Gastrocnemius medialis (tissue), 4 donors: ENCODE measurements at regions not wholly inside any gene's neighbourhood (a gene's known extent, or its start where the extent isn't known, plus 50 kb on each side); places are given as distances from the start of the nearest gene placed in this dataset.

Source experiments
- ATAC-seq, 2 donors: fragments of 150-250 bp; one replicate each; pipeline ENCODE4 v1.9.1; 2016
- DNase-seq, 2 donors: peaks; one replicate each; pipeline ENCODE4 v3.0.0-alpha.2; 2019
- H3K27ac ChIP-seq, 4 donors: fragments of 200-600 bp; sonication (generic); 1 replicate in 1 of 4; 2 replicates in 3 of 4; pipeline ENCODE4 v1.5.1; 2016 to 2018; ENCODE audit warnings: mild to moderate bottlenecking in 2 of 4, moderate library complexity in 1 of 4
- H3K27me3 ChIP-seq, 3 donors: fragments of 200-600 bp; sonication (generic) in 2 of 3; 1 replicate in 1 of 3; 2 replicates in 2 of 3; pipeline versions ENCODE4 v1.5.1 to v1.6.0; 2016 to 2019; ENCODE audit warnings: mild to moderate bottlenecking in 1 of 3, moderate library complexity in 1 of 3
- H3K36me3 ChIP-seq, 2 donors: fragments of 200-600 bp; sonication (generic) in 1 of 2; one replicate each; pipeline ENCODE4 v1.5.1; 2017 to 2018
- H3K4me1 ChIP-seq, 2 donors: fragments of 200-600 bp; sonication (generic) in 1 of 2; one replicate each; pipeline ENCODE4 v1.5.1; 2016 to 2017; ENCODE audit warnings: mild to moderate bottlenecking in 2 of 2
- H3K4me3 ChIP-seq, 4 donors: fragments of 200-600 bp; sonication (generic) in 3 of 4; 1 replicate in 1 of 4; 2 replicates in 3 of 4; pipeline ENCODE4 v1.5.1; 2016 to 2019; ENCODE audit warnings: mild to moderate bottlenecking in 2 of 4
- H3K9me3 ChIP-seq, 3 donors: fragments of 200-600 bp; sonication (generic) in 2 of 3; 1 replicate in 1 of 3; 2 replicates in 2 of 3; pipeline ENCODE4 v1.5.1; 2016 to 2019
- POLR2A ChIP-seq, 2 donors: fragments of 450-650 bp; IDR thresholded peaks; one replicate each; pipeline ENCODE4 v1.6.1; 2017; ENCODE audit warnings: antibody characterized with exemption in 2 of 2, mild to moderate bottlenecking in 2 of 2, moderate library complexity in 2 of 2
- in situ Hi-C, 4 donors: fragments of 200-750 bp; cut with MboI; loops; one replicate each; pipeline versions ENCODE4 v1.15.0 to v1.8.0; 2017; ENCODE audit warnings: low sequenced_read_pairs in 4 of 4
- intact Hi-C: fragments of 100-400 bp; cut with DNase I; formaldehyde crosslinking; loops from one replicate; pipeline ENCODE4 v1.15.1; 2023; ENCODE audit warnings: low total_unique reads
- TF ChIP-seq, protein P1 (sequence below), 5 experiments: fragments of 450-650 bp in 3 of 5; fragments of 200-600 bp in 2 of 5; sonication (generic) in 2 of 5; IDR thresholded peaks in 4 of 5; conservative IDR thresholded peaks in 1 of 5; 1 replicate in 4 of 5; 2 replicates in 1 of 5; pipeline ENCODE4 v1.5.1; 2016 to 2019; ENCODE audit warnings: antibody characterized with exemption in 5 of 5, mild to moderate bottlenecking in 3 of 5, moderate library complexity in 3 of 5

DNA sequence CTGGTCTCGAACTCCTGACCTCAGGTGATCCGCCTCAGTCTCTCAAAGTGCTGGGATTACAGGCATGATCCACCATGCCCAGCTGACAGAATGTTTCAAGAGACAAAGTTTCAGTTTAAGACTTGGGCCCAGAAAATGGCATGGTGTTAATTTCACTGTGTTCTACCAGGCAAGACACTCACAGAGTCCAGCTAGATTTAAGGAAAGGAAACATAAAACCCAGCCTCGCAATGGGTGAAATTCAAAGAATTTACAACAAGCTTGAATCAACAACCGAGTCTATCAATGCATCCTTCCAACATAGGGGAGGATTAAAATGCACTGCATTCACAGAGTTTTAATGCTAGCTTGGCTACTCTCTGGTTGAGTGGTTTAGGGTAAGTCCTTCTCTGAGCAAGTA lies 764.0 kb downstream of the XPNPEP1 start:
- Histone ChIP-seq H3K36me3 (no peaks in the 10 kb centered on the region), H3K27ac (no peak overlapping the region), H3K9me3 (no peaks in the 10 kb centered on the region), H3K4me3 (no peak overlapping the region), H3K27me3 (no peaks in the 10 kb centered on the region), H3K4me1 (no peaks in the 10 kb centered on the region)
- ATAC-seq (no peak), DNase-seq (no peak)
- intact Hi-C loops = no loop called here
- in situ Hi-C loops = no loop called here
- TF ChIP-seq, protein P1, sequence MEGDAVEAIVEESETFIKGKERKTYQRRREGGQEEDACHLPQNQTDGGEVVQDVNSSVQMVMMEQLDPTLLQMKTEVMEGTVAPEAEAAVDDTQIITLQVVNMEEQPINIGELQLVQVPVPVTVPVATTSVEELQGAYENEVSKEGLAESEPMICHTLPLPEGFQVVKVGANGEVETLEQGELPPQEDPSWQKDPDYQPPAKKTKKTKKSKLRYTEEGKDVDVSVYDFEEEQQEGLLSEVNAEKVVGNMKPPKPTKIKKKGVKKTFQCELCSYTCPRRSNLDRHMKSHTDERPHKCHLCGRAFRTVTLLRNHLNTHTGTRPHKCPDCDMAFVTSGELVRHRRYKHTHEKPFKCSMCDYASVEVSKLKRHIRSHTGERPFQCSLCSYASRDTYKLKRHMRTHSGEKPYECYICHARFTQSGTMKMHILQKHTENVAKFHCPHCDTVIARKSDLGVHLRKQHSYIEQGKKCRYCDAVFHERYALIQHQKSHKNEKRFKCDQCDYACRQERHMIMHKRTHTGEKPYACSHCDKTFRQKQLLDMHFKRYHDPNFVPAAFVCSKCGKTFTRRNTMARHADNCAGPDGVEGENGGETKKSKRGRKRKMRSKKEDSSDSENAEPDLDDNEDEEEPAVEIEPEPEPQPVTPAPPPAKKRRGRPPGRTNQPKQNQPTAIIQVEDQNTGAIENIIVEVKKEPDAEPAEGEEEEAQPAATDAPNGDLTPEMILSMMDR (IDR thresholded peaks at IDR 0.05 in 4 of 5, conservative IDR thresholded peaks at IDR 0.05 in 1 of 5) = no peak
- no peak for TF ChIP-seq POLR2A (IDR thresholded peaks at IDR 0.05)

DNA sequence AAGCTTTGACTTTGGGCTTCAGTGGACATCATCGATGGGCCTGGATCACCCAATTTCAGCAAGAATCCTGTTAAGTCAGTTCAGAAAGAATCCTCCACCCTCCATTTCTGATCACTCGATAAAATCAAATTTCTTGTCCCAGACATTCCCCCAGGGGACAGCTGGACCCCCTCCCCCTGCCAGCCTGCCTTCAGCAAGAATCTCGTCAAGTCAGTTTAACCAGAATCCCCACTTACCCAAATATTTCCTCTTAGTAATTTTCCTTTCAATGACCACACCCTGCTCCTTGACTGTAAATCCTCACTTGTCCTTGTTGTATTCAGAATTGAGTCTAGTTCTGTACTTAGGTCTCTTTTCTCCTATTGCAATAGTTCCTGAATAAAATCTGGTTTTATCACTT lies 766.9 kb downstream of the XPNPEP1 start:
- H3K27me3 ChIP-seq = no peaks in the 10 kb centered on the region
- H3K27ac ChIP-seq = no peak overlapping the region
- H3K4me3 ChIP-seq = no peak overlapping the region
- no peaks in the 10 kb centered on the region for H3K36me3 ChIP-seq
- ATAC-seq (no peak), DNase-seq (no peak)
- intact Hi-C loops (no loop called here), in situ Hi-C loops (no loop called here)
- H3K9me3 ChIP-seq = no peaks in the 10 kb centered on the region
- no peaks in the 10 kb centered on the region for H3K4me1 ChIP-seq
- TF ChIP-seq, protein P1 (IDR thresholded peaks at IDR 0.05 in 4 of 5, conservative IDR thresholded peaks at IDR 0.05 in 1 of 5) = no peak
- TF ChIP-seq POLR2A (IDR thresholded peaks at IDR 0.05) = no peak

DNA sequence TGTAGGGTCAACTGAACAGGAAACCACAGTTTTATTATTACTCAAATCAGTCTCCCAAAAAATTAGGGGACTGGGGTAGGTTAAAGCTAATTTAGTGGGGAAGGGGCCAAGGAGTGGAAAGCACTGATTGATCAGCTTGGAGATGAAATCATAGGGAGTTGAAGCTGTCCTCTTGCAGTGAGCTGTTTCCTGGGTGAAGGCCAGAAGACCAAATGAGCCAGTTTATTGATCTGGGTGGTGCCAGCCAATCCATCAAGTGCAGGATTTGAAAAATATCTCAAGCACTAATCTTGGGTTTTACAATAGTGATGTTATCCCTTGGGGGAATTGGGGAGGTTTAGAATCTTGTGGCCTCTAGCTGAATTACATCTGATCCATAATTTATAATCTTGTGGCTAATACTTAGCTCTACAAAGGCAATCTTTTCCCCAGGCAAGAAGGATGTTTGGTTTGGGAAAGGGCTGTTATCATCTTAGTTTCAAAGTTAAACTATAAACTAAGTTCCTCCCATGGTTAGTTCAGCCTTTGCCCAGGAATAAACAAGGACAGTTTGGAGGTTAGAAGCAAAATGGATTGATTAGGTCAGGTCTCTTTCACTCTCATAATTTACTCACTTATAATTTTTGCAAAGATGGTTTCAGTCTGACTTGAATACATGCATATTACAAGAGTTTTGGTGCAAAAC lies 773.5 kb downstream of the XPNPEP1 start:
- in situ Hi-C loops (no loop called here), intact Hi-C loops (no loop called here)
- Histone ChIP-seq H3K36me3 (no peaks in the 10 kb centered on the region), H3K27ac (no peak overlapping the region), H3K4me1 (no peaks in the 10 kb centered on the region), H3K4me3 (no peak overlapping the region), H3K27me3 (no peaks in the 10 kb centered on the region), H3K9me3 (no peaks in the 10 kb centered on the region)
- ATAC-seq (no peak), DNase-seq (no peak)
- no peak for TF ChIP-seq POLR2A (IDR thresholded peaks at IDR 0.05)
- TF ChIP-seq, protein P1 (IDR thresholded peaks at IDR 0.05 in 4 of 5, conservative IDR thresholded peaks at IDR 0.05 in 1 of 5) = no peak

DNA sequence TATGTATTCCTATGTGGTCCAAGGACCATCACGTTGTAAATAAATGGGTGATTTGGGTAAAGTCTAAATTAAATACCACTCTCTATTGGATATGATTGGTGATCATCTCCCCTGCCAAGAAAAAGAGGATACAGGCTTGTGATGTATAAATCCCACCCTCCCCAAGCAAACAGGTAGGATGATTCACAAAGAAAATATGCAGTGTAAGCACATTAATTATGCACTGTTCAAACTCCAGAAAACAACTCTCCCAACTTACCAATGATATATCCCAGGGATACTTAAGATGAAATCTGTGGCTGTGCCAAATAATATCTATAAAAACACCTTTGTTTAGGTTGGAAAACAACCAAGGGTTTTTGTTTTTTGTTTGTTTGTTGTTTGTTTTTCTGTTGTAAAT lies 795.9 kb downstream of the XPNPEP1 start:
- in situ Hi-C loops (no loop called here), intact Hi-C loops (no loop called here)
- Histone ChIP-seq H3K4me3 (no peak overlapping the region), H3K9me3 (no peaks in the 10 kb centered on the region), H3K36me3 (no peaks in the 10 kb centered on the region), H3K27ac (no peak overlapping the region), H3K4me1 (no peaks in the 10 kb centered on the region), H3K27me3 (no peaks in the 10 kb centered on the region)
- no peak for DNase-seq
- TF ChIP-seq, protein P1 (IDR thresholded peaks at IDR 0.05 in 4 of 5, conservative IDR thresholded peaks at IDR 0.05 in 1 of 5) = no peak
- TF ChIP-seq POLR2A (IDR thresholded peaks at IDR 0.05) = no peak
- no peak for ATAC-seq

DNA sequence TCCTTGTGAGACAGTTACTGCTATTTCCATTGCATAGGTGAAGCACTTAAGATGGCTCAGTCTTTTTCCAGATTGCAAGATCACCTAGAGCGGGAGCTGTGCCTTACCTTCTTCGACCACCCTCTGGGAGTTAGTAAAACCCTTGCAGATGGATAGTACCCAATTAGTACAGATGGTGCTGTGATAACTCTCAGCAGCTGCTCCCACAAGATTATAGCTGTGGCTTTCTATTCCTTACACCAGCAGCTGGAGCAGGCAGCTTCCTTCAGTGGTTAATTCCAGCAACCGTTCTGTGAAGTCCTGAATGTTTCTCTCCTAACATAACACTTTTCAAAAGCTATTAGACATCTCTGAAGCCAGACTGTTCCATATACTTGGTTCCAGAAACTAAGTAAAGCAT lies 796.8 kb downstream of the XPNPEP1 start:
- no peak for TF ChIP-seq POLR2A (IDR thresholded peaks at IDR 0.05)
- TF ChIP-seq, protein P1 (IDR thresholded peaks at IDR 0.05 in 4 of 5, conservative IDR thresholded peaks at IDR 0.05 in 1 of 5) = no peak
- no peaks in the 10 kb centered on the region for H3K27me3 ChIP-seq
- H3K9me3 ChIP-seq = no peaks in the 10 kb centered on the region
- no peaks in the 10 kb centered on the region for H3K36me3 ChIP-seq
- in situ Hi-C loops (no loop called here), intact Hi-C loops (no loop called here)
- H3K27ac ChIP-seq = no peak overlapping the region
- DNase-seq (no peak), ATAC-seq (no peak)
- H3K4me1 ChIP-seq = no peaks in the 10 kb centered on the region
- no peak overlapping the region for H3K4me3 ChIP-seq
